ENCODE measurements at regions not wholly inside any gene's neighbourhood (a gene's known extent, or its start where the extent isn't known, plus 50 kb on each side); places are given as distances from the start of the nearest gene placed in this dataset.
"Not testable (repeated sequence)": the region's sequence is repeated elsewhere in the genome, so short reads cannot be mapped to it uniquely, and the experiment has no call there.

DNA sequence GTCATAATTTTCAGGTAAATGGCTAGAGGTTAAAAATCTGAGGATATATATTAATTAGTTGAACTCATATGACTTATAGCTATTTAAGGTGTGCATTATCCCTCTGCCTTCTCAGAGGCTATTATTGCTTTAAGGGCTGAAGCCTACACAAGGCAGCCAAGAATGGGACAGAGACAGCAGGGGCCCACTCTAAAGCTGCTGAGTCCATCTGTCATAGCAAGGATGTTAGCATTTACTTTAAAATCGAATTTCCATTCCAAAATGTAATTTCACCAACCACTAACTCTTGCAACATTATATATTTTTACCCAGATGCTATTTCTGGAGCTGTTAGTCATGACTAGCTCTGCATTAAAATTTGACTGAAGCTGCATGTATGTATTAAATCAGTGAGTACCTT is 236.3 kb upstream of the FSIP2 start:
- no peak for TF ChIP-seq POLR2AphosphoS5 (IDR thresholded peaks at IDR 0.05; ENCODE audit: insufficient read depth in 1 of 2, low read depth in 1 of 2)
- no peak for TF ChIP-seq POLR2A (IDR thresholded peaks at IDR 0.05)
- TF ChIP-seq, protein P1, sequence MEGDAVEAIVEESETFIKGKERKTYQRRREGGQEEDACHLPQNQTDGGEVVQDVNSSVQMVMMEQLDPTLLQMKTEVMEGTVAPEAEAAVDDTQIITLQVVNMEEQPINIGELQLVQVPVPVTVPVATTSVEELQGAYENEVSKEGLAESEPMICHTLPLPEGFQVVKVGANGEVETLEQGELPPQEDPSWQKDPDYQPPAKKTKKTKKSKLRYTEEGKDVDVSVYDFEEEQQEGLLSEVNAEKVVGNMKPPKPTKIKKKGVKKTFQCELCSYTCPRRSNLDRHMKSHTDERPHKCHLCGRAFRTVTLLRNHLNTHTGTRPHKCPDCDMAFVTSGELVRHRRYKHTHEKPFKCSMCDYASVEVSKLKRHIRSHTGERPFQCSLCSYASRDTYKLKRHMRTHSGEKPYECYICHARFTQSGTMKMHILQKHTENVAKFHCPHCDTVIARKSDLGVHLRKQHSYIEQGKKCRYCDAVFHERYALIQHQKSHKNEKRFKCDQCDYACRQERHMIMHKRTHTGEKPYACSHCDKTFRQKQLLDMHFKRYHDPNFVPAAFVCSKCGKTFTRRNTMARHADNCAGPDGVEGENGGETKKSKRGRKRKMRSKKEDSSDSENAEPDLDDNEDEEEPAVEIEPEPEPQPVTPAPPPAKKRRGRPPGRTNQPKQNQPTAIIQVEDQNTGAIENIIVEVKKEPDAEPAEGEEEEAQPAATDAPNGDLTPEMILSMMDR (IDR thresholded peaks at IDR 0.05), result no peak
- Histone ChIP-seq H3K27me3 (no peaks in the 10 kb centered on the region), H3K9me3 (no peaks in the 10 kb centered on the region), H3K36me3 (no peaks in the 10 kb centered on the region), H3K4me1 (no peaks in the 10 kb centered on the region), H3K27ac (no peak overlapping the region), H3K4me3 (no peak overlapping the region)
- intact Hi-C loops (cut with DNase I), result no loop called here
- no peak for DNase-seq (ENCODE audit: extremely low spot score in 2 of 2)

DNA sequence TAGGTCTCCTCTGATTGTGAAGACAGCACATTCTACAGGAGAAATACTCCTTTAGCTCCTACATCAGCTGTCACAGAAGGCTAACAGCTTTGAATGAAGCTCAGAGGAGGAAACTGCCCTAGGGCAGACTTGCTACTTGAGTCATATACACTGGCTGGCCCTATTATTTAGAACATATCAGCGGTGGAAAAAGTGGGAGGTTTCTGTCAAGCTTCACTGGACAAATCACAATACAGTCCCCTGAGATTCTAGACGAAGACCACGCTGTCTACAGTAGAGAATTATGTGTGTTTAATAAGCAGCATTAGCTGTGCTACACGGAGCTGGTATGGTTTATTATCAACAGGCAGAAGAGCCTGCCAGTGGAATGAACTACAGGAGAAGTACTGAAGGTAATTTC is 230.9 kb upstream of the FSIP2 start:
- Histone ChIP-seq H3K27me3 (no peaks in the 10 kb centered on the region), H3K9me3 (peaks cover 7% of the 10 kb centered on the region), H3K4me1 (no peaks in the 10 kb centered on the region), H3K27ac (no peak overlapping the region), H3K36me3 (no peaks in the 10 kb centered on the region), H3K4me3 (no peak overlapping the region)
- TF ChIP-seq POLR2AphosphoS5 (IDR thresholded peaks at IDR 0.05; ENCODE audit: insufficient read depth in 1 of 2, low read depth in 1 of 2) (no peak), POLR2A (IDR thresholded peaks at IDR 0.05) (no peak)
- TF ChIP-seq, protein P1 (IDR thresholded peaks at IDR 0.05), result no peak
- intact Hi-C loops (cut with DNase I), result no loop called here
- DNase-seq (ENCODE audit: extremely low spot score in 2 of 2), result no peak

DNA sequence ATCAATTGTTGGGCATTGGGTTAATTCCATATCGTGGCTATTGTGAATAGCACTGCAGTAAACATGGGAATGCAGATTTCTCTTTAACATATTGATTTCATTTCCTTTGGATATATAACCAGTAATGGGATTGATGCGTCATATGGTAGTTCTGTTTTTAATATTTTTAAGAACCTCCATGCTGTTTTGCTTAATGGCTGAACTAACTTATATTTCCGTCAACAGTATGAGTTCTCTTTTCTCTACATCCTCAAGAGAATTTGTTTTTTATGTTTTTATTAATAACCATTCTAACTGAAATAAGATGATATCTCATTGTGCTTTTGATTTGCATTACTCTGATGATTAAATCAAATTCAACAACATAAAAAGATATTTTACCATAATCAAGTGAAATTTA is 228.5 kb upstream of the FSIP2 start:
- Histone ChIP-seq H3K27me3 (no peaks in the 10 kb centered on the region), H3K4me3 (no peak overlapping the region), H3K4me1 (no peaks in the 10 kb centered on the region), H3K9me3 (peaks cover 13% of the 10 kb centered on the region), H3K27ac (no peak overlapping the region), H3K36me3 (no peaks in the 10 kb centered on the region)
- DNase-seq (ENCODE audit: extremely low spot score in 2 of 2), result no peak
- no peak for TF ChIP-seq POLR2AphosphoS5 (IDR thresholded peaks at IDR 0.05; ENCODE audit: insufficient read depth in 1 of 2, low read depth in 1 of 2)
- intact Hi-C loops (cut with DNase I), result no loop called here

DNA sequence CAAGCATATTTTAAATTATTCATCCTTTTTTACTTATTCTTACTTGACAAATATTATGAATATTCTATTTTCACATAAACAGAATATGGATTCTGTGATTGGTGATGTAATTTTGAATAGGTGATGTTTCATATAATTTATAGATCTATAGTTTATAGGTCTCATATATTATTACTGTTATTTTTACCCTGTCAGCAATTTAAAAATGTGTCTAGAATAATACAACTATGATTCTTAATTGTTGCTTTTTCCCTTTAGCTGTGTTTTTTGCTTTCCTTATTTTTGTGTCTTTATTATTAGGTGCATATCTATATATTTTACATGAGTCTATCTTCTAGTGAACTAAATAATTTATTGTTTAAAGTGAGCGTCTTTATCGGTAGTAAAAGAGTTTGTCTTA is 226.7 kb upstream of the FSIP2 start:
- no peaks in the 10 kb centered on the region for H3K27me3 ChIP-seq
- intact Hi-C loops (cut with DNase I), result no loop called here
- no peak overlapping the region for H3K27ac ChIP-seq
- peaks cover 13% of the 10 kb centered on the region for H3K9me3 ChIP-seq
- TF ChIP-seq, protein P1 (IDR thresholded peaks at IDR 0.05), result no peak
- TF ChIP-seq POLR2AphosphoS5 (IDR thresholded peaks at IDR 0.05; ENCODE audit: insufficient read depth in 1 of 2, low read depth in 1 of 2) (no peak), POLR2A (IDR thresholded peaks at IDR 0.05) (no peak)
- H3K4me1 ChIP-seq, result no peaks in the 10 kb centered on the region
- no peak overlapping the region for H3K4me3 ChIP-seq
- no peak for DNase-seq (ENCODE audit: extremely low spot score in 2 of 2)
- no peaks in the 10 kb centered on the region for H3K36me3 ChIP-seq

DNA sequence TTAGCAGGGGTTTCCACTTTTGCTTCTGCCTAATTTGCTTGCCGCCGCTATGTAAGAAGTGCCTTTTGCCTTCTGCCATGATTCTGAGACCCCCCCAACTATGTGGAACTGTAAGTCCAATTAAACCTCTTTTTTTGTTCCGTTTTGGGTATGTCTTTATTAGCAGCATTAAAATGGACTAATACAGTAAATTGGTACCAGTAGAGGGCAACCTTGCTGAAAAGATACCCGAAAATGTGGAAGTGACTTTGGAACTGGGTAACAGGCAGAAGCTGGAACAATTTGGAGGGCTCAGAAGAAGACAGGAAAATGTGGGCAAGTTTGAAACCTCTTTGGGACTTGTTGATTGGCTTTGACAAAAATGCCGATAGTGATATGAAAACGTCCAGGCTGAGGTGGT is 216.1 kb upstream of the FSIP2 start:
- Histone ChIP-seq H3K27me3 (no peaks in the 10 kb centered on the region), H3K36me3 (no peaks in the 10 kb centered on the region), H3K4me1 (no peaks in the 10 kb centered on the region), H3K4me3 (no peak overlapping the region), H3K9me3 (no peaks in the 10 kb centered on the region), H3K27ac (no peak overlapping the region)
- intact Hi-C loops (cut with DNase I), result no loop called here
- no peak for TF ChIP-seq POLR2AphosphoS5 (IDR thresholded peaks at IDR 0.05; ENCODE audit: insufficient read depth in 1 of 2, low read depth in 1 of 2)
- TF ChIP-seq, protein P1 (IDR thresholded peaks at IDR 0.05), result no peak
- TF ChIP-seq POLR2A (IDR thresholded peaks at IDR 0.05), result no peak
- no peak for DNase-seq (ENCODE audit: extremely low spot score in 2 of 2)

DNA sequence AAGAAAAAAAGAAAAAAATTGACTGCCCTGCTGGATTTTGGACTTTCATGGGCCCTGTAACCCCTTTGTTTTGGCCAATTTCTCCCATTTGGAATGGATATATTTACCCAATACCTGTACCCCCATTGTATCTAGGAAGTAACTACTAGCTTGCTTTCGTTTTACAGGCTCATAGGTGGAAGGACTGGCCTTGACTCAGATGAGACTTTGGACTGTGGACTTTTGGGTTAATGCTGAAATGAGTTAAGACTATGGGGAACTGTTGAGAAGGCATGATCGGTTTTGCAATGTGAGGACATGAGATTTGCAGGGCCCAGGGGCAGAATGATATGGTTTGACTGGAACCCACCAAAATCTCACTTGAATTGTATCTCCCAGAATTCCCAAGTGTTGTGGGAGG is 214.4 kb upstream of the FSIP2 start:
- H3K36me3 ChIP-seq; H3K27ac ChIP-seq; H3K4me1 ChIP-seq; H3K27me3 ChIP-seq; H3K4me3 ChIP-seq; H3K9me3 ChIP-seq; DNase-seq (ENCODE audit: extremely low spot score in 2 of 2); intact Hi-C loops (cut with DNase I): not testable (repeated sequence)

Data from vagina (tissue), 2 donors.